CD4-positive, CD25-positive, alpha-beta regulatory T cell (primary cell): ENCODE measurements at regions not wholly inside any gene's neighbourhood (a gene's known extent, or its start where the extent isn't known, plus 50 kb on each side); places are given as distances from the start of the nearest gene placed in this dataset.

Source experiments
- ATAC-seq, 2 donors: fragments of 150-1000 bp; cut with Tn5 transposase; one replicate each; pipeline ENCODE4 v1.10.0; 2021; ENCODE audit warnings: low read depth in 2 of 2, moderate number of reproducible peaks in 2 of 2, moderate library complexity in 1 of 2
- DNase-seq, 3 donors: peaks; one replicate each; pipeline versions ENCODE4 v3.0.0 to v3.0.0-alpha.2; 2012 to 2022; ENCODE audit warnings: mixed read lengths in 1 of 3
- H3K27ac ChIP-seq: one replicate; pipeline ENCODE4 v1.7.0; 2013; ENCODE audit warnings: mild to moderate bottlenecking, low read length; ENCODE audit not compliant: insufficient read depth, poor library complexity, severe bottlenecking
- H3K27me3 ChIP-seq: one replicate; pipeline ENCODE4 v1.7.0; 2013; ENCODE audit warnings: low read length; ENCODE audit not compliant: control insufficient read depth, insufficient read depth
- H3K36me3 ChIP-seq: one replicate; pipeline ENCODE4 v1.7.0; 2013; ENCODE audit warnings: mild to moderate bottlenecking, low read length, moderate library complexity; ENCODE audit not compliant: control insufficient read depth, insufficient read depth
- H3K4me1 ChIP-seq: 2 replicates; pipeline ENCODE4 v1.7.0; 2013; ENCODE audit warnings: mild to moderate bottlenecking, low read length; ENCODE audit not compliant: insufficient read depth, control insufficient read depth, poor library complexity, severe bottlenecking
- H3K4me3 ChIP-seq: one replicate; pipeline ENCODE4 v1.7.0; 2013; ENCODE audit warnings: low read depth, mild to moderate bottlenecking, low read length, moderate library complexity
- H3K9me3 ChIP-seq, 2 experiments: 1 replicate in 1 of 2; 2 replicates in 1 of 2; pipeline ENCODE4 v1.7.0; 2013; ENCODE audit warnings: low read length in 2 of 2, mild to moderate bottlenecking in 1 of 2, moderate library complexity in 1 of 2; ENCODE audit not compliant: control insufficient read depth in 2 of 2
- H3K27ac Mint-ChIP-seq, 3 donors: one replicate each; pipeline ENCODE4 v1.8.0; 2020 to 2022; ENCODE audit warnings: mild to moderate bottlenecking in 3 of 3, mixed read lengths in 3 of 3, moderate library complexity in 2 of 3
- H3K27me3 Mint-ChIP-seq: one replicate; pipeline ENCODE4 v1.8.0; 2022; ENCODE audit warnings: mild to moderate bottlenecking, mixed read lengths
- H3K36me3 Mint-ChIP-seq: one replicate; pipeline ENCODE4 v1.8.0; 2020; ENCODE audit warnings: mixed read lengths
- H3K4me1 Mint-ChIP-seq, 4 donors: one replicate each; pipeline ENCODE4 v1.8.0; 2020 to 2022; ENCODE audit warnings: mixed read lengths in 4 of 4, mild to moderate bottlenecking in 1 of 4
- H3K4me3 Mint-ChIP-seq, 4 donors: one replicate each; pipeline ENCODE4 v1.8.0; 2020 to 2022; ENCODE audit warnings: mild to moderate bottlenecking in 4 of 4, mixed read lengths in 4 of 4, moderate library complexity in 3 of 4
- H3K9me3 Mint-ChIP-seq, 7 donors: one replicate each; pipeline ENCODE4 v1.8.0; 2020 to 2022; ENCODE audit warnings: mixed read lengths in 7 of 7, mild to moderate bottlenecking in 3 of 7, moderate library complexity in 2 of 7

DNA sequence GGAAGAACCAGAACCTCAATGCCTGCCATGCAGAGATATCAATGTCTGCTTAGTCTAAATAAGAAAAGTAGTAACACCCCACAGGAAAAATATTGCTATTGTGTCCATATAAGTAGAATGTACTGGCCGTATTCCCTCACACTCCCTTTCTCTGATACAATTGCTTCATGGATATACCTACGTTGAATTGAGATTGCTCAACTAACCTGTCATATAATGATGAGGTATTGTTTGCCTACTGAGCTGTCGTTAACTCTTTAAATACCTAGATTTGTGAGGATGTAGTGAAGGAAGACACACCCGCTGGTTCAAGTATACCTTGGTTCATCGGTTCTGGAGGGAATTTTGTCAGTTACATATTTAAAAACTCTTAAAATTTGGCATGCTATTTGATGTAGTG, 480.7 kb upstream of the TCF4 start:
- Mint-ChIP-seq H3K36me3 (no peaks in the 10 kb centered on the region), H3K9me3 (peaks cover 0 to 12% (median 2%) of the 10 kb centered on the region in 7 donors), H3K27ac (no peak overlapping the region), H3K4me3 (no peak overlapping the region), H3K27me3 (no peaks in the 10 kb centered on the region), H3K4me1 (no peaks in the 10 kb centered on the region)
- DNase-seq = no peak
- no peak for ATAC-seq
- Histone ChIP-seq H3K27me3 (no peaks in the 10 kb centered on the region), H3K4me1 (no peaks in the 10 kb centered on the region), H3K4me3 (no peak overlapping the region), H3K36me3 (no peaks in the 10 kb centered on the region), H3K9me3 (no peaks in the 10 kb centered on the region), H3K27ac (no peak overlapping the region)

DNA sequence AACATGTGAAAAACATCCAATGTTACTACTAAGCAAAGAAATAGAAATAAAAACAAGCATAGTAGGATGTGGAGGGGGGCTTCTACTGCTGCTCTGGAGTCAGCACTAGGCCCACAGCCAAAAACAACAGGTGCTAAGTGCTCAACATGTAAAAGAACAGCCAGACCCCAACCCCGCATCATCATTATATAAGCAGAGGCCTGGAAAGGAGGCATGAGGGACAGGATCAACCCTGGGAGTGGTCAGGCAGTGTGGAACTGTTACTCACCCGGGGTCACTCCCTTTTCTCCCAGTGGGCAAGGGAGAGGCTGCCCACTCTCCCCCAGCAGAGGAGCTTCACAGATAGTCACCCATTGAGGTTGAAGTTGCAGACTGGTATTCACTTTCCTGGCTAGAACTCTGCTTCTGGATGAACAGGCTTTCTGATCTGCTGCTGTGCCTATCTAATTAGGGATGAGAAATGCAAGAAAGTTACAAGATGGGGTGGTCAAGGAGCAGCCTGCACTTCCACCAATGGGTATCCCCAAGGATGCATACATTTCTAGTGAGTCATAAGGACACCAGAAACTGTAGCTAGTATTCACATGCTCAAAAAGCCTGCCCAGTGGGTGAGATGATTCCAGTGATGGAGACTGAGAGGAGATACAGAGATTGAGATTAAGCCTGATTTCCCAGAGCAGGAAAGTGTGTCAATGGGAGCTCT, 480.1 kb upstream of the TCF4 start:
- Histone ChIP-seq H3K4me3 (no peak overlapping the region), H3K9me3 (no peaks in the 10 kb centered on the region), H3K36me3 (no peaks in the 10 kb centered on the region), H3K4me1 (no peaks in the 10 kb centered on the region), H3K27me3 (no peaks in the 10 kb centered on the region), H3K27ac (no peak overlapping the region)
- Mint-ChIP-seq H3K27me3 (no peaks in the 10 kb centered on the region), H3K36me3 (no peaks in the 10 kb centered on the region), H3K9me3 (peaks cover 0 to 12% (median 2%) of the 10 kb centered on the region in 7 donors), H3K4me3 (no peak overlapping the region), H3K4me1 (no peaks in the 10 kb centered on the region), H3K27ac (no peak overlapping the region)
- DNase-seq = no peak
- ATAC-seq = no peak

DNA sequence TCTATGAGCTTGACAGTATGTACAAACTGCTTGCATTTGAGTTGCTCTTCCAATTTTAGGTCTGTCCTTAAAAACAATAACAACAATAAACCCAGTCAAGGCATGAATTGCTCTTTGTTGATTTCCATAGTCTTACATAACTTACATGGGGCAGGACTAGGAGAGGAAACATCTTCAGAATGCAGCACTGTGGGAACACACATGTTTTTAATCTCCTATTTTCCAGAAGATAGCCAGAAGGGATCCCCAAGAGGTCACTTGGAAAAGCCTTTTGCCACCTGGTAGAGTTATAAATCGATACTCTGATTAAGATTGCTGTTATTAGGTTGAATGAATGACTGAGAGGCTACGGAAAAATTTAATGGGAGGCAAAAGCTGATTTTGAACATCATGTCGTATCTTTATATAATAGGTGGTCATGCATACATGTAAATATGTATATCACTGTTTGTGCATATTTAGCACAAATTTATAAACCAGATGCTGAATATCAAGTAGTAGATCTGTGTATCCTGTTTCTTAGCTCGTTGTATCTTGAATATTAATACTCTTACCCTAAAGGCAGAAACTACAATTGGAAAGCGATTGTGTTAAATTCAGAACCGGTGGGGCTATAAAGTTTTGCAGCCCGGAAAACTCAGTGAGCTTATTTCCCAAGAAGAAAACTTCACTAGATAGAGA, 479.4 kb upstream of the TCF4 start:
- Histone ChIP-seq H3K27me3 (no peaks in the 10 kb centered on the region), H3K27ac (no peak overlapping the region), H3K4me3 (no peak overlapping the region), H3K9me3 (no peaks in the 10 kb centered on the region), H3K36me3 (no peaks in the 10 kb centered on the region), H3K4me1 (no peaks in the 10 kb centered on the region)
- H3K4me1 Mint-ChIP-seq = no peaks in the 10 kb centered on the region
- no peaks in the 10 kb centered on the region for H3K36me3 Mint-ChIP-seq
- no peak overlapping the region for H3K27ac Mint-ChIP-seq
- DNase-seq = no peak
- ATAC-seq = no peak
- no peak overlapping the region for H3K4me3 Mint-ChIP-seq
- peaks cover 0 to 12% (median 2%) of the 10 kb centered on the region in 7 donors for H3K9me3 Mint-ChIP-seq
- no peaks in the 10 kb centered on the region for H3K27me3 Mint-ChIP-seq

DNA sequence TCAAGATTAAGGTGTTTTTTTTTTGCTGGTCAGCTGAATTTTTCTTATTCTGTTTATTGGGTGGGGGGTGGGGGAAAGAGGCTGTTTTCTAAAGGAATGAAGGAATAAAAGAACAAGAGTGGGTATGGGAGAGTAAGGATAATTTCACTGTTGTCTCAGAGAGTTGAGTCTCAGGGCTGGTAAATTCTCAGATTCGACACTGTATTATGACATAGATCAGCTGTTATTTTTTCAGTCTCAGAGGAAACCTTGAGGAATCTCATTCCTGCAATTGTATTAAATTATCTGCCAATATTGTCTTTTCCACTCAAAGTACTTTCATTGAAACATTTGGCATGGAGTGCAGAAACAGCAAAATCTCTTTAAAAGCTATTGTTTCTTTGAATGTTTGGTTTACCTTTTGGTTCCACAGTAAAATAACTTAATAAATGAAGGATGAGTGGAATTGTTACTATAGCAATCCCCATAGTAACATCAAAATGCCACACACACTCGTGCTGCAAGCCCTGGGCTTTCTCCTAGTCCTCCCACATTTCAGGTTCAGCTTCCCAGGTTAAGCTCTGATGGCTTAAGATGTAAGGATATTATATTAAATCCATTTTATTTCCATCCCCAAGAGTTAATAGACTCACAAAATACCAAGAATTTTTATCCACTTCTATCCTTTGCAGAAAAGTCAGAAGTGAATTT, 478.7 kb upstream of the TCF4 start:
- Mint-ChIP-seq H3K4me1 (no peaks in the 10 kb centered on the region), H3K9me3 (peaks cover 0 to 11% (median 2%) of the 10 kb centered on the region in 7 donors), H3K4me3 (no peak overlapping the region), H3K27me3 (no peaks in the 10 kb centered on the region), H3K36me3 (no peaks in the 10 kb centered on the region), H3K27ac (no peak overlapping the region)
- Histone ChIP-seq H3K36me3 (no peaks in the 10 kb centered on the region), H3K4me1 (no peaks in the 10 kb centered on the region), H3K9me3 (no peaks in the 10 kb centered on the region), H3K27ac (no peak overlapping the region), H3K4me3 (no peak overlapping the region), H3K27me3 (no peaks in the 10 kb centered on the region)
- DNase-seq = no peak
- no peak for ATAC-seq

DNA sequence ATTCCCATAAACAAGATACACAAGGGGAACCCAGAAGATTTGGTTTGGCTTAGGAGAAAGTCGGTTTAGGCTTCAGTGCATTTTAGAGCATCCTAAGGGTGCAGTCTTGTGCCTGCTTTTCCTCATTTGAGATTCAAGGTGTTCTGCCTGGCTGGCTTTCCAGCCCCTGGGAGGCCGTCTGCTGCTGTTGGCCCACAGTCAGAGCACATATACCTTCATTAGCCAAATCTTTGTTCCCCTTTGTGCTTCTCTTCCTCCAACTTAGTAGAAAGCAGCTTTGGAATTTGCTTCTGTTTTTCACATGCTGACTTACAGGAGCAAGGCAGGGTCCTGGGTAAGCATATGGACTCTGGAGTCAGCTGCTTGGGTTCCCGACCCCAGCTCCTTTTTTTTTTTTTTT, 477.1 kb upstream of the TCF4 start:
- no peaks in the 10 kb centered on the region for H3K27me3 ChIP-seq
- no peaks in the 10 kb centered on the region for H3K9me3 ChIP-seq
- no peak for ATAC-seq
- Mint-ChIP-seq H3K27ac (no peak overlapping the region), H3K36me3 (no peaks in the 10 kb centered on the region), H3K4me3 (no peak overlapping the region), H3K27me3 (no peaks in the 10 kb centered on the region), H3K9me3 (peaks cover 0 to 7% (median 2%) of the 10 kb centered on the region in 7 donors), H3K4me1 (no peaks in the 10 kb centered on the region)
- H3K4me3 ChIP-seq = no peak overlapping the region
- no peaks in the 10 kb centered on the region for H3K4me1 ChIP-seq
- no peak for DNase-seq
- H3K36me3 ChIP-seq = no peaks in the 10 kb centered on the region
- no peak overlapping the region for H3K27ac ChIP-seq

DNA sequence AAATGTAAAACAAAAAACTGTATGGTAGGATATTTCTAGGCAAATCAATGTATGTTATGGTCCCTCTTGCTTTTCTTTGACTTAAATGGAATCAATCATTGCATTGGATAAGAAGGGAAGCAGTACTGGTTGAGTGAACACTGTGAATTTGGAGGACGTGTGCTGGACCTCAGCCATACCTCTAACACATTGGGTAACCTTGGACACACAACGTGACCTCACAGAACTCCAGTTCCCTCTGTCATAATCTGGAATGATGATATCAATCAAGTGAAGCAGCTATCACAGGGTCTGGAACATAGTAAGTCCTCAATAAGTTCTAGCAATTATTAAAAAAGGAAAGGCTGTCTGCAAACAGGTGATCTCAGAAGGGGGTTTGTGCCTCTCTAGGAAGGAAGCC, 474.9 kb upstream of the TCF4 start:
- no peak for DNase-seq
- no peaks in the 10 kb centered on the region for H3K4me1 Mint-ChIP-seq
- no peaks in the 10 kb centered on the region for H3K36me3 Mint-ChIP-seq
- peaks cover 0 to 9% (median 2%) of the 10 kb centered on the region in 7 donors for H3K9me3 Mint-ChIP-seq
- Histone ChIP-seq H3K4me1 (no peaks in the 10 kb centered on the region), H3K9me3 (peaks cover 0 to 3% of the 10 kb centered on the region in 2 experiments), H3K4me3 (no peak overlapping the region), H3K27ac (no peak overlapping the region), H3K27me3 (no peaks in the 10 kb centered on the region), H3K36me3 (no peaks in the 10 kb centered on the region)
- ATAC-seq = no peak
- H3K27ac Mint-ChIP-seq = no peak overlapping the region
- no peaks in the 10 kb centered on the region for H3K27me3 Mint-ChIP-seq
- no peak overlapping the region for H3K4me3 Mint-ChIP-seq

DNA sequence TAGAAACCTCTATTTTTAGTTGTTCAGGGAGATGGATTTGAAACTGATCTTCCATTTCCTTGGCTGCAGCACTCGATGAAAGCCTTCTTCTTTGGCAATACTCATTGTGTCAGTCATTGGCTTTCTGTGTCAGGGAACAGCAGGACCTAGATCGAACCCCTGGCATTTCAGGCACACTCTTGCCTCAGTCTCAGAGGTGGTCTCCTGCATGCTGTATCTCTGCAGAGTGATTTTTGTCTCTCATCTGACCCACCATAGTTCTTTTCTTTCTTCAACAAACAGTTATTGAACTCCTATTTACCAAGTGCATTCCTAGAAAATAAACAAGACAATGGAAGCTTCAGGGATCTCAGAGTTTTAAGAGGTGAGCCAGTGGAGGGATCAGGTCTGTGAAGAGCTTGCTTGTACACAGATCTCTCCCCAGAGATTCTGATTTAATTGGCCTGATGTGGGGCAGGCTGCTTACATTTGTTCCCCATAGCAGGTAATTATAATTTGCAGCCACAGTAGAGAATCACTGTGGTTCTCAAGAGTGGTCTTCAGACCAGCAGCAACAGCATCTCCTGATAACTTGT, 473.1 kb upstream of the TCF4 start:
- H3K4me3 ChIP-seq = no peak overlapping the region
- no peak for DNase-seq
- Mint-ChIP-seq H3K9me3 (peaks cover 0 to 9% (median 3%) of the 10 kb centered on the region in 7 donors), H3K4me1 (no peaks in the 10 kb centered on the region), H3K4me3 (no peak overlapping the region), H3K27me3 (no peaks in the 10 kb centered on the region), H3K36me3 (no peaks in the 10 kb centered on the region), H3K27ac (no peak overlapping the region)
- no peaks in the 10 kb centered on the region for H3K27me3 ChIP-seq
- H3K27ac ChIP-seq = no peak overlapping the region
- H3K4me1 ChIP-seq = no peaks in the 10 kb centered on the region
- peaks cover 0 to 3% of the 10 kb centered on the region in 2 experiments for H3K9me3 ChIP-seq
- H3K36me3 ChIP-seq = no peaks in the 10 kb centered on the region
- ATAC-seq = no peak
